ENCODE measurements at regions not wholly inside any gene's neighbourhood (a gene's known extent, or its start where the extent isn't known, plus 50 kb on each side); places are given as distances from the start of the nearest gene placed in this dataset.

- TF ChIP-seq CTCF (conservative IDR thresholded peaks at IDR 0.05; ENCODE audit: low read length) = no peak
- no peak for TF ChIP-seq EZH2phosphoT487 (IDR thresholded peaks at IDR 0.05; ENCODE audit: borderline replicate concordance, low read depth, low read length)
These were observed 141.0 kb downstream of the GADD45G start for GRCh38 chr9:89745601-89746376.

All from OCI-LY7 (cell line).